ENCODE measurements at regions not wholly inside any gene's neighbourhood (a gene's known extent, or its start where the extent isn't known, plus 50 kb on each side); places are given as distances from the start of the nearest gene placed in this dataset.

- no peak for DNase-seq
Observed at GRCh38 chr13:89862011-89862690, 1485.3 kb upstream of the MIR17HG start.

DNA sequence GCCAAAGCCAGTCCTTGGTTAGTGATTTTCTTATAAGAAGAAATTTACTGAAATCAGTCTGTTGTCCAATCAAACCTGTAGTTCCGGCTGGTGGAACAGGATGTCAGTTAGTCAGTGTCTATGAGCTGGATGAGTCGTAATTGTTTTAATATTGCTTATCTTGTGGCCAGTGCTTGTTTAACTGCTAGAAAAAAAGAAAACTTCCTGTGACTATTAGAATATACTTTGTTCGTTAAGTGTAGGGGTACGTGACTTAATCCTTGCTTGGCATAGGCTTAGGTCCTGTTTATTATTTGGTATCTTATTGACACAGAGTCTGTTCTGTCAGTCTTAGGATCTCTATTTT is 1484.8 kb upstream of the MIR17HG start:
- no peak for DNase-seq

GRCh38 chr13:89865164-89866064 is 1482.1 kb upstream of the MIR17HG start:
- no peak for DNase-seq

DNA sequence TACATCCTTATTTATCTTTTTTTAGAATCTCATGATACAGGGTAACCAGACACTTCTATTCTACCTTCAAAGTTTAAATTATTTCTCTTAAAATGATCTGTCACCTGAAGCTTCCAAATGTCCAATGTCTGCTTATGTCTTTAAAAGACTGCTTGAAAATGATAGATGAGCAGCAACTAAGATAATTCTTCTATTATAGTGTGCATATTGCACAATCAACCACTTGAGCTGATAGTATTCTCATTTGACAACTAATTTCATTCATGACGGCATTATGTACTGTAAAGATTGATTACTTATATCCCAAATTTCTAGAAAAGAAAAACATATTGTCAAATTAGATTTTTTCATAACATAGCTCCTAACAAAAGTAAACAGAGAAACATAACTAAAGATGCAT is 1478.2 kb upstream of the MIR17HG start:
- DNase-seq: no peak

- DNase-seq: no peak
Observed at GRCh38 chr13:89878904-89879303, 1468.6 kb upstream of the MIR17HG start.

DNA sequence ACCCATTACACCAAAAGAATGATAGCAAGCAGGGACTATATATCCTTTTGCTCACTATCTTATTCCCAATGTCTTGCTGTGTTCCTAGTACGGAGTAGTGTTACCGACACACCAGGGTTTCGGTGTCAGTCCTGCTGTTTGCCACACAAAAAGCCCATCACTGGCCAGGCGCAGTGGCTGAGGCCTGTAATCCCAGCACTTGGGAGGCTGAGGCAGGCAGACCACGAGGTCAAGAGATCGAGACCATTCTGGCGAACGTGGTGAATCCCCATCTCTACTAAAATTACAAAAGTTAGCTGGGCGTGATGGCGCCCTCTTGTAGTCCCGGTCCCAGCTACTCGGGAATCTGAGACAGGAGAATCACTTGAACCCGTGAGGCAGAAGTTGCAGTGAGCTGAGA is 1467.3 kb upstream of the MIR17HG start:
- DNase-seq: no peak

- DNase-seq: no peak
Observed at GRCh38 chr13:89883893-89884448, 1463.5 kb upstream of the MIR17HG start.

- no peak for DNase-seq
Observed at GRCh38 chr13:89890806-89891205, 1456.7 kb upstream of the MIR17HG start.

- no peak for DNase-seq
Observed at GRCh38 chr13:89891416-89891815, 1456.1 kb upstream of the MIR17HG start.

- no peak for DNase-seq
Observed at GRCh38 chr13:89897681-89898080, 1449.8 kb upstream of the MIR17HG start.

- DNase-seq: no peak
Observed at GRCh38 chr13:89899302-89900103, 1448.0 kb upstream of the MIR17HG start.

DNA sequence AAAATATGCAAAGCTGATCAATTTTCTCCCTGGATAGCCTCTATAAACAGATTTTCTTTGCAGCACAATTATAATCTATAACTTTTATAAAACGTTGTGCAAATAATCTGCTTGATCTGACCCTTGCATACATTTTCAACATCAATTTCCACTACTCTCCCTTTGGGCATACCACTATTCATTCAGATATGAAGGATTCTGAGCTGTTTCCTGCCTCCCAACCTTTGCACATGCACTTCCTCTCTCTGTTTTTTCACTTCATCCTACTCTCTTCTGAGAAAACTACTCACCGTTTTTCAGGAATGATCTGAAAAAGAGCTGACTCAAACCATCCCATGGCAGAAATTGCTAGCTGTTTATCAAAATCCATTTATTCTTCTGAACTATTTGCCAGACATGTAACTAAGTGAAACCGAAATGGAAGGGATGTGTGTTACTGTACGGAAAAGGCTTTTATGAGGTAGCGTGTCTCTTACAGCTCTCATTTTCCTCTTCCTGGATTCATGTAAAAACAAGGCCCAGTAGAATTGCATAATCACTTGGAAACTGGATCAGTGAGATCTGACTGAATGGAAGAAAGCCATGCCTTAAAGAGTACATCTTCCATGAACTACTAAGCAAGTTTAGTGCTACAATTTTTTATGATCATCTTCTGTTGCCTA is 1447.3 kb upstream of the MIR17HG start:
- DNase-seq: no peak

DNA sequence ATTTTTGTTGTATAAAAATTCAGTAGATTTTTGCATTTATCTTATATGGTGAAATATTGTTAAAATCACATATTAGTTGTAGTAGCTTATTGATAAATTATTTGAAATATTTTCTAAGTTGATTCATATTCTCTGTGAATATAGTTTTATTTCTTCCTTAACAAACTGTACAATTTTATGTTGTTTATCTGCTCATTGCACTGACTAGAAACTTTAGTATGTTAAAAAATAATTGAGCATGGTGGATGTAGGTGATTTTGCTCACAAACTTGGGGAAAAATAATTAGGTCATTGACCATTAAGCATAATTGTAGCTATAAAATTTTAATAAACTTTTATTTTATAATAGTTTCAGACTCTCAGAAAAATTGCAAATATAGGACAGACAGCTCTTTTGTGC is 1445.3 kb upstream of the MIR17HG start:
- no peak for DNase-seq

DNA sequence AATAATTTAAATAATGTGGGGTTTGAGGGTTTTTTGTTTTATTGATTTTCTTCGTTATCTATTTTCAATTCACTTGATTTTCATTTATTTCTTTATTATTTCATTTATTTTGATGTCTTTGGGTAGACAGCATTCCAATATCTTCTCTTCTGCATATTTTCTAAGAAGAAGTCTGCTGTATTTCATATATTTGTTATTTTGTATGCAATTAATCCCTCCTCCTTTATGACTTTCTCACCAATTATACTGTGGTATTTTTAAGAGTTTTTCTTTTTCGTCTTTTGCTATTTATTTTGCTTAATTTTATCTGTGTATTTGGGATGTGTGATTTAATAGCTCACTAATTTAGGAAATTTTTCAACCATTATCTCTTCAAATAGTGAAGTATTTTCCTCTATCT is 1444.4 kb upstream of the MIR17HG start:
- DNase-seq: no peak

DNA sequence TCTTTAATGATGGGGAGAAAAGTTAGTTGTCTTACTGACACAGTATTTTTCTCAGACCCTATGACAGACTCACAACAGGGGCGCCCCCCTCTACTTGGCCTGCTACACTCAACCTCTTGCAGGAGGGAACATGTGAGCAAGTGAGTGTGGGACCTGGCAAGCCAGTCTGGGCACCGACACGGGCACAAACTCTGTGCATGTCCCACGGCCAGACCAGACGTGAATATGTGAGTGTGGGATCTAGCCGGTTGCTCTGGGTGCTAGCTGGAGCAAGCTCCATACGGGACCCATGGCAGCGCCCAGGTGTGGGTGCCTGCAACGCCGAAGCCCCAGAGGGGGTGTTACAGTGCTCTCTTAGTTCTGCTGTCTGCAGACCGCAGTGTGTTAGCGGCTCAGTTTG is 1437.3 kb upstream of the MIR17HG start:
- no peak for DNase-seq

- no peak for DNase-seq
Observed at GRCh38 chr13:89916551-89916950, 1430.9 kb upstream of the MIR17HG start.

GRCh38 chr13:89920461-89920860 is 1427.0 kb upstream of the MIR17HG start:
- DNase-seq: no peak

GRCh38 chr13:89923052-89923451 is 1424.4 kb upstream of the MIR17HG start:
- no peak for DNase-seq

GRCh38 chr13:89923736-89924135 is 1423.8 kb upstream of the MIR17HG start:
- DNase-seq: no peak

DNA sequence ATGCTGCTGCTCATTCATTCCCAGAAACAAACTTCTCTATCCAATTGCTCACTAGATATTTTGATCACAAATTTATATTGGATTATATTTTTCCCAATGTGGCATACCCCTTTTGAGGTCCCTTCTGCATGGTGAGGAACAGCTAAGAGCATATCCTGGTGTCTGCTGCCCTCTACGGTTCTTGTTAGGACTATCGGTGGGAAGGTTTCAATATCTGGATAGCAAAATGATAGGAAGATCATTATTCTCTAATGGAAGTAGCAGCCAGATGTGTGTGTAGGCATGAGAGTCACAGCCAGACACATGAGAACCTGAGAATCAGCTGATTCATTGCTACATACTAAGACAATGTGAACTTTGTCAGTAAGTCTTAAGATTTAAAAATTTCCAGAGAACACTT is 1422.4 kb upstream of the MIR17HG start:
- no peak for DNase-seq

DNA sequence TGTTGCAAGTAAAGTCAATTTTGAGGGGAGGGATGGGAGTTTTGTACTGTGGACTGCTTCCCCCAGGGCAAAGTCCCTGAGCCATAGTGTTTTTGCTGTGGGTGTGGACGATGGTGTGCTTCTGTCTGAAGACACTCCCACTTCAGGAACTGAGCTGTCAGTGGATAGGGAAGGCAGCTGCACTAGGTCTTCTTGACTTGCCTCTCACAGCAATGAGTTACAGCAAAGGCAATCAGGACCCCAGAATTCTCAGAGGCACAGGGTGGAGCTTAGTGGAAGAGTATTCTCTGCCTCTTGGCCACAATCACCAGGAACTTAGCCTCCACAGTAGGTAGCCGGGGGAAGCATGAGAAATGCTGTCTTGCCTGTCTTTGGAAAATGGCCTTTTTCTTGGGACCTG is 1416.6 kb upstream of the MIR17HG start:
- no peak for DNase-seq

- DNase-seq: no peak
Observed at GRCh38 chr13:89932902-89933301, 1414.6 kb upstream of the MIR17HG start.

- no peak for DNase-seq
Observed at GRCh38 chr13:89936256-89936655, 1411.2 kb upstream of the MIR17HG start.

Data from activated CD4-positive, alpha-beta T cell treated with anti-CD3 and anti-CD28 coated beads for 48 hours (primary cell).